ENCODE measurements at regions not wholly inside any gene's neighbourhood (a gene's known extent, or its start where the extent isn't known, plus 50 kb on each side); places are given as distances from the start of the nearest gene placed in this dataset.

- Histone ChIP-seq H3K4me3 (peak overlapping the region in 1 of 4 donors; percentile 24), H3K27me3 (no peaks in the 10 kb centered on the region), H3K9me3 (no peaks in the 10 kb centered on the region), H3K36me3 (no peaks in the 10 kb centered on the region), H3K27ac (peak overlapping the region in 3 of 4 donors; percentile 78 to 93 (median 91)), H3K4me1 (peaks cover 0 to 12% (median 0%) of the 10 kb centered on the region in 4 donors)
- TF ChIP-seq POLR2A (IDR thresholded peaks at IDR 0.05) (peak; percentile 28 to 39), CTCF (IDR thresholded peaks at IDR 0.05) (no peak)
- peak in 2 of 3 donors; percentile 85 to 88 for DNase-seq
Observed at GRCh38 chr4:38230121-38230801, 270.1 kb downstream of the PTTG2 start.

- Histone ChIP-seq H3K9me3 (no peaks in the 10 kb centered on the region), H3K4me3 (no peak overlapping the region), H3K27ac (peak overlapping the region in 3 of 4 donors; percentile 78 to 93 (median 91)), H3K4me1 (peaks cover 0 to 12% (median 0%) of the 10 kb centered on the region in 4 donors), H3K27me3 (no peaks in the 10 kb centered on the region), H3K36me3 (no peaks in the 10 kb centered on the region)
- DNase-seq, result no peak
- TF ChIP-seq CTCF (IDR thresholded peaks at IDR 0.05) (no peak), POLR2A (IDR thresholded peaks at IDR 0.05) (no peak)
Observed at GRCh38 chr4:38230821-38231563, 270.8 kb downstream of the PTTG2 start.

- DNase-seq, result peak in 2 of 3 donors; percentile 84 to 86
- Histone ChIP-seq H3K27ac (peak overlapping the region in 3 of 4 donors; percentile 78 to 93 (median 91)), H3K4me1 (peaks cover 0 to 12% (median 0%) of the 10 kb centered on the region in 4 donors), H3K4me3 (no peak overlapping the region), H3K36me3 (no peaks in the 10 kb centered on the region), H3K27me3 (no peaks in the 10 kb centered on the region), H3K9me3 (no peaks in the 10 kb centered on the region)
- TF ChIP-seq CTCF (IDR thresholded peaks at IDR 0.05) (peak in 3 of 6 experiments; percentile 80 to 87 (median 81)), POLR2A (IDR thresholded peaks at IDR 0.05) (peak; percentile 14 to 76)
Observed at GRCh38 chr4:38231626-38232025, 271.4 kb downstream of the PTTG2 start.

GRCh38 chr4:38232741-38233140, 272.5 kb downstream of the PTTG2 start:
- H3K4me3 ChIP-seq, result no peak overlapping the region
- H3K4me1 ChIP-seq, result peaks cover 0 to 12% (median 0%) of the 10 kb centered on the region in 4 donors
- H3K9me3 ChIP-seq, result no peaks in the 10 kb centered on the region
- TF ChIP-seq POLR2A (IDR thresholded peaks at IDR 0.05) (no peak), CTCF (IDR thresholded peaks at IDR 0.05) (no peak)
- DNase-seq, result no peak
- peak overlapping the region in 2 of 4 donors; percentile 91 to 93 for H3K27ac ChIP-seq
- H3K36me3 ChIP-seq, result no peaks in the 10 kb centered on the region
- no peaks in the 10 kb centered on the region for H3K27me3 ChIP-seq

- DNase-seq, result no peak
- no peaks in the 10 kb centered on the region for H3K36me3 ChIP-seq
- no peaks in the 10 kb centered on the region for H3K27me3 ChIP-seq
- no peak for TF ChIP-seq POLR2A (IDR thresholded peaks at IDR 0.05)
- no peak for TF ChIP-seq CTCF (IDR thresholded peaks at IDR 0.05)
- peak overlapping the region in 1 of 4 donors; percentile 47 for H3K27ac ChIP-seq
- H3K4me3 ChIP-seq, result no peak overlapping the region
- H3K9me3 ChIP-seq, result no peaks in the 10 kb centered on the region
- H3K4me1 ChIP-seq, result peaks cover 0 to 12% (median 0%) of the 10 kb centered on the region in 4 donors
Observed at GRCh38 chr4:38233727-38234480, 273.7 kb downstream of the PTTG2 start.

Measured in Peyer's patch (tissue), 4 donors.